ENCODE measurements at regions not wholly inside any gene's neighbourhood (a gene's known extent, or its start where the extent isn't known, plus 50 kb on each side); places are given as distances from the start of the nearest gene placed in this dataset.

DNA sequence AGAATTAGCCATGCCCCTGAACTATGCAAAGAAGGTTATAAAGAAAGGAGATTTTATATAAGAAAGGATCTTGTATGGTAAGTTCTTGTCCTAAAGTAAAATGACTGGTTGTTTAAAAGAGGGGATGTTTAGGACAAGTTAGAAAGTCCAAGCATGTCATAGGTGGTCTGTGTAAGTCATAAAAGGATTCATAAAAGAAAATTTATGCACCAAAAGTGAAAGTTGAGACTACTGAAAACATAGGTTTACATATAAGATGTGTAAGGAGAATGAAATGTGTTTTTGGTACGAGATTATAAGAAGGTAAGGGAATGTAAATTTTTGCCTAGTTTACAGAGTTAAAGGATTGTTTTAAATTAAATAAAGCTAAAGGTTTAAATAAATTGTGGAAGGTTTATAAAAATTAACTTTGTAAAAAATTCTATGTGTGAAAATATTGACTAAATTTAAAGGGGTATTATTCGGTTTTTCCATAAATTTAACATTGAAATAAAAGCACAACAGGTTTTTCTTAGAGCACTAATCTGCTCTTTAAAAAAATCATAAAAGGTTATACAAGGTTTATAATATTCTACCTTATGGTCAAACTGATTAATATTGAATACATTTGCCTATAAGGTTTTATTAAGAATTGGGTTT, 93.6 kb upstream of the UST start:
- no peak for DNase-seq

DNA sequence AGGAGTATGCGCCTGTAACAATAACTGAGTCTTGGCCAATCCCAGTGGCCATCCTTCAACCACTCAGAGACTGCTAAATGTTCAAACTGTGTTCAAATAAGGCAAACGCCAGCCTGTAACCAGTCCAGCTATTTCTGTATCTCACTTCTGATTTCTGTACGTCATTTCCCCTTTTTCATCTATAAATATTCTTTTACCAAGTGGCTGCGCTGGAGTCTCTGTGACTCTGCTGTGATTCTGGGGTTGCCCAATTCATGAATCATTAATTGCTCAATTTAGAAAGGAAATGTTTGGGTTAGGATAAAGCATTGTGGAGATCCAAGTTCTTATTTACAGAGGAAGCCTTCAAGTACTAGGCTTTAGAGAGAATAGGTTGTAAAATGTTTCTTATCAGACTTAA, 89.8 kb upstream of the UST start:
- peak; percentile 17 for DNase-seq

DNA sequence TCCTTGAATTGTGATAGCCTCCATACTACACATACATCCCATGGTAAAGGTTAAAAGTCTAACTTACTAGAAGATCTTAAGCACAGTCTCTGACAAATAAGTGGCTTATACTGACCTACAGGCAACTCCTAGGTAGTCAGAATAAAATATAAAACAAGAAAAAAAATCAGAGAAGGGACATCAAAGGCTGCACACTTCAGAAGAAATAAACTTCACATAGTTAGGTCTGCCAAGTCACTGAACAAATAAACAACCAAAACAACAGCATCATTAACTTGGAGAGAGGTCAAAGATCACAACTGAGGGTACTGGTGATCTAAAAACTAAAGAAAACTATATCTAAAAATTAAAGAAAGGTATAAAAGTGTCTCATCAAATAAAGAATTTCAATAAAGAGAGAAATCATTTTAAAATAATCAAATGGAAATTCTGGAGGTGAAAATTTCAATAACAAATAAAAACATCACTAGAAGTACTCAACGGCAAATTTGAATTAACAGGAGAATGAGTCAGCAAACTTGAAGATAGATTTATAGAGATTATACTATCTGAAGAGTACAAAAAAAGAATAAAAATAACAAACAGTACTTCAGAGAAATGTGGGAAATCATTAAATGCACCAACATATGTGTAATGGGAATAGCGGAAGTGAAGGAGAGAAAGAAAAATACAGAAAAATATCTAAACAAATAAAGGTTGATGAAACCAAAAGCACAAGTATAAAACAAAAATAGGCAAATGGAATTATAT, 88.0 kb upstream of the UST start:
- no peak for DNase-seq

DNA sequence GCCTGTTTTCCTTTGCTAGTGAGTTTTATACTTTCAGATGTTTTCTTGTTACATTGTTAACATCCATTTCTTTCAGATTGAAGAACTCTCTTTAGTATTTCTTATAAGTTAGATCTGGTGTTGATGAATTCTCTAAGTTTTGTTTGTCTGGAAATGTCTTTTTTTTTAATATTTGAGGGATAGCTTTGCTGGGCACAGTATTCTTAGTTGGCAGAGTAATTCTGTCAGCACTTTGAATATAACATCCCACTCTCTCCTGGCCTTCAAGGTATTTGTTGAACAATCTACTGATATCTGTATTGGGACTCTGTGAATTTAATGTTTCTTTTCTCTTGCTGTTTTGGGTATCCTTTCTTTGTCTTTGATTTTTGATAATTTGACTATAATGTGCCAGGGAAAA, 79.4 kb upstream of the UST start:
- DNase-seq: no peak

DNA sequence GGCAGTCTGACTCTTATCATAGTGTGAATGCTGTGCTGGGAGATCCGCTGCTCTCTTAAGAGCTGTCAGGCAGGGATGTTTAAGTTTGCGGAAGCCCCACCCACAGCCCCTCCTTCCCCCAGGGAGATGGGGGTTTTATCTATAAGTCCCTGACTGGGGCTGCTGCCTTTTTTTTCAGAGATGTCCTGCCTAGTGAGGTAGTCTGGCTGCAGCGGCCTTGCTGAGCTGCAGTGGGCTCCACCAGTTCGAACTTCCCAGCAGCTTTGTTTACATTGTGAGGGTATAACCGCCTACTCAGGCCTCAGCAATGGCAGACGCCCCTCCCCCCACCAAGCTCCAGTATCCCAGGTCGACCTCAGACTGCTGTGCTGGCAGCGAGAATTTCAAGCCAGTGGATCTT, 75.7 kb upstream of the UST start:
- DNase-seq: no peak

DNA sequence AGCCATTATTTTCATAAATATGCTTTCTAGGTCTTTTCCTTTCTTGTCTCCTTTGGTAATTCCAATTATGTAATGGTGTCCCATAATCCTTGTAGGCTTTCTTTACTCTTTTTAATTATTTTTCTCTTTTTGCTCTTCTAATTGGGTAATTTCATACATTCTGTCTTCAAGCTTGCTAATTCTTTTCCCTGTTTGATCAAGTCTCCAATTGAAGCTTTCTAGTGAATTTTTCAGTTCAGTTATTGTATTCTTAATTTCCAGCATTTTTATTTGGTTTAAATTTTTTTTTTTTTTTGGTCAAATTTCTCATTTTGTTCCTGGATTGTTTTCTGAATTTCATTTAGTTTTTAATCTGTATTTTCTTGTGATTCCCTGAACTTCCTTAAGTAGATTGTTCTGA, 74.9 kb upstream of the UST start:
- no peak for DNase-seq

DNA sequence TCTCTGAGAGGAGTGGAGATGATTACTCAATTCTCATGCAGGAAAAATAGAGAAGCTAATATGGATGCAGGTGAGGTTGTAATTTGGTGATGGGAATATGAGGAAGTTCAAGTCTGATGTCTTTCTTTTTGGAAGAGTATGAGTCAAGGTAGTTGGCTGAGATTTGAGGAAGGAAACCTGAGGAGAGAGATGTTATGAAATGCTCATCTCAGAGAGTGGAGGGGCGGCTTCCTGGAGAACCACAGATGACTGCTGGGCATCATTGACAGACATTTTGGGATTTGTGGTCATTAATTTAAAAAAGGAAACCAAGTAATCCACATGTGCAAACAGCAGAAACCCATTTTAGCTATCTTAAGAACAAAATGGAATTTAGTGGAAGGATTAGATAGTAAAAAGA, 72.5 kb upstream of the UST start:
- no peak for DNase-seq

DNA sequence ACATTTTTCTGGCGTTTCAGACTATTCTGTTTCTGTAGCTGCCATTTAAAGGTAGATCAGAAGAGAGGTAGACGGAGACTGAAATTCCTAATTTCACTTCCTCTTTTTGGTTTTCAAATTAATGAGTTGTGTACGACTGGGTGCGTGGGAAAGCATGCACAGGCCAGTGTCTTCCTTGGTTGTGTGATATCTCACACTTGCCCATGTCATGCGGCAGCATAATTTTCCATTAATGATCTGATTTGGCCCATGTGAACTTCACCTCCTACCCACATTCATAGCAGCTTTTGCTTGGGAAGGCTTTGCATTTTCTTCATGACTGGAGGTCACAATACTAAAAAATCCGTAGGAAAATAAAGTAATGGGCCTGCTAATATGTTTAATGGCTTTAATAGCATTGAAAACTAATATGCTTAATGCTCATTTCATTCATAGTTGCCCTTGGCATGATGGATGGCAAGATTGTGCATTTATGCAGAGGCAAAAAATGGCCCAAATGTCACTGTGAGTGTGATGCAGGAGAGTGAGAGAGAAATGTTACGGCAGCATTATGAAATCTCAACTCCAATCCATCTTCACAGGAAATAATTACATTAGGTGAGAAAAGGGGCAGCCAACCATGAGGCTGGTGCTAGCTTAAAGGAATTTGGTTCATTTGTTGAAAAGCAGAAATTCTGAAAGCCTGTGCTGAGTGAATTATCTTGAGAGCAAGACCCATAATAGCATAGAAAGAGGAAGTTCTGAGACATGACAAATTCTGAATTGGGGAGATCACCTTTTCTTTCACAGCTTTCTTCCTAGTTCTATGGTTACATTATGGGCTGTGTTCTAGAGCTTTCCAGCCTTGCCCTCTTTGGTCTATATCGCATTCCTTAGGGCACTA, 69.0 kb upstream of the UST start:
- no peak for DNase-seq

DNA sequence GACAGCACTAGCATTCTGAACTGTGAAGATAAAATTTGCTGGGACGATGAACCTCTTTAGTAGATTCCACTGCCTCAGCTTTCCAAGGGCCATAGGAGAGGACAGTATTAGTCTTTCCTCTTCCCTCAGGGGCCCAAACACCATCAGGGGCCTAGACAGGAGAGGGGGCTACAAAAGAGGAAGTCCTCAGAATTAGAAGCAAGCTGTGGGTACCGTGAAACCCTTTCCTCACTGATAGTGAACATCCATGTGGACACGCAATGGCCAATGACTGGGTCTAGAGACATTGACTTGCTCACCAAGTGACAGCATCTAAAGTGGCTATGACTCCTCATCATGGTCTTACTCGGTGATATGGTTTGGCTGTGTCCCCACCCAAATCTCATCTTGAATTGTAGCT, 68.1 kb upstream of the UST start:
- DNase-seq: no peak

DNA sequence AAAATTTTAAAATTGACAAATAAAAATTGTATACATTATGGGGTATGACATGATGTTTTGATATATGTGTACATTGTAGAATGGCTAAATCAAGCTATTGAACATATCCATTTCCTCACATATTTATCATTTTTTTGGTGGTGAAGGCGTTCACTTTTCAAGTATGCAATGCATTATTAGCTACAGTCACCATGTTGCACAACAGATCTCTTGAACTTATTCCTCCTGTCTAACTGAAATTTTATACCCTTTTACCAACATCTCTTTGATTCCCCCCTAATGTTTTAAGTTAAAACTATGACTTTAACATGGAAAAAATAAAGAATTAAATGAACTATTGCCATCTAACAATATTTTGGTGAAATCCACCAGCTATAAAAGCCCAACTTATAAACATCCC, 65.2 kb upstream of the UST start:
- no peak for DNase-seq

DNA sequence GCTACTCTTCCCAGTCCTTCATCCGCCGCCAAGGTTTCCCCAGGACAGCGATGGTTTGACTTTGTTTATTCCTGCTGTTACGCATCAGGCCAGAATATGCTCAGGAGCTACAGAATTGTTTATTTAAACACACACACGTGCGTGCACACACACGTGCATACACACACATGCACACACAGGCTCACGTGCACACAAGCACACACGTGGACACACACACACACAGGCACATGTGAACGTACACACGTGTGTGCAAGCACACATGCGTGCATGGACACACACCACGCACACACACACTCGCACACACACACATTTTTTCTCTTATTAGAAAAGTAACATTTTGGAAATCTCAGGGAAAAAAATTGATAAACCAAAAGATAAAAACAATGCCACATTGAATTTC, 64.6 kb upstream of the UST start:
- DNase-seq: no peak

DNA sequence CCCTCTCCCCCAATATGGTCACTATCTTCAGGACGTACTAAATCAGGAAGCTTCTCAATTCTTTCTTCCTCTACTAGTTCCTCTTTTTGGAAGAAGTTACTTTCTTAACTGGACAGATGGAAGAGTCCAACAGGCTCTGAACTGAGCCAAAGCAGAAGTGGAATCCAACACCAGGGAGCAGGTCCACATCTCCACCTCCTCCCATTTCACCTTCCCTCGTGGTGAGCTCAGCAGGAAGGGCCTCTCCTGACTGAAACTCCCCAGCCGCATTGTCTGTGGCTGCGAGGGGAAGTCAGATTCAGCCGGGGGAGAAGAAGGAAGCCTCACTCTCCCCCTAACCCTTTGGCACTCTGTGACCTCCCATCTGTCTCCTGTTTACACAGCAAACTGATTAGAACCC, 63.8 kb upstream of the UST start:
- peak; percentile 4 for DNase-seq

DNA sequence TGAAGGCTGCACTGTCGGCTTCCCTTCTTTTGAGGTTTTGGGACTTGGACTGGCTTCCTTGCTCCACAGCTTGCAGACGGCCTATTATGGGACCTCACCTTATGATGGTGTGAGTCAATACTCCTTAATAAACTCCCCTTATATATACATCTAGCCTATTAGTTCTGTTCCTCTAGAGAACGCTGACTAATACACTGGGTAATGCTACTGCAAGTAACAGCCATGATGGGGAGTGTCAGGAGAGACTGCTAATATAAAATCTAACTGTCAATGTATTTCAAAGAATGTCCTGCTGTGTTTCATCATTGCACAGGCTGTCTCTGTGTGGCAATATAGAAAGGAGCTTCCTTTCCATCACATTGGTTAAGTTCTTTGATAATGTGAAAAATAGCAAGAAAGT, 57.7 kb upstream of the UST start:
- no peak for DNase-seq

DNA sequence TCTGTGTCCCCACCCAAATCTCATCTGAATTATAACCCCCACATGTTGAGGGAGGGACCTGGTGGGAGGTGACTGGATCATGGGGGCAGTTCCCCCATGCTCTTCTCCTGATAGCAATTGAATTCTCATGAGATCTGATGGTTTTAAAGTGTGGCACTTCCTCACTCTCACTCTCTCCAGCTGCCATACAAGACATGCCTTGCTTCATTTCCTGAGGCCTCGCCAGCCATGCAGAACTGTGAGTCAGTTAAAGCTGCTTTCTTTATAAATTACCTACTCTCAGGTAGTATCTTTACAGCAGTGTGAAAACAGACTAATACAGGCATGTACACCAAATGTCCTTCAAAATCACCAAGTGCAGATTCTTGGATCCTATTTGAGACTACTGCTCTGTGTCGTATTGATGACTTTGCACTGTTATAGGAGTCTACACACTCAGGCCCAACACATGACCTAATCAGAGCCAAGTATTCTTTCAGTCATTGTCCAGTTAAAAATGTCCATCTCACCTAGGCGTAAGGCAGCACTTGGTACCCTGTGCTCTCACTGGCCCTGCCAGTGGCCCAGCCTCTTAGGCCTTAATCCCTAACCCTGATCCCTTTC, 52.8 kb upstream of the UST start:
- DNase-seq: no peak

Data from CD4-positive, alpha-beta T cell treated with Interleukin-21 for 1 hour (primary cell).